D721Med (cell line): ENCODE measurements at regions not wholly inside any gene's neighbourhood (a gene's known extent, or its start where the extent isn't known, plus 50 kb on each side); places are given as distances from the start of the nearest gene placed in this dataset.
A peak's percentile ranks its signal among the peaks of the same experiment; 100 is the strongest.

ENCODE experiments used
- DNase-seq: peaks from one replicate; pipeline ENCODE4 v3.0.0; 2011; ENCODE audit warnings: low spot score; ENCODE audit not compliant: insufficient read length
- FAIRE-seq: peaks from 2 replicates; lab custom pipeline; 2011; peaks lifted over from hg19 to GRCh38; lab: Jason Lieb, UNC
- CTCF ChIP-seq: IDR thresholded peaks from 2 replicates; pipeline ENCODE4 v1.5.1; 2012; ENCODE audit warnings: mild to moderate bottlenecking, control low read depth; ENCODE audit not compliant: insufficient read depth; ENCODE audit errors: missing control alignments

- DNase-seq (no peak), FAIRE-seq (peak; percentile 94)
- TF ChIP-seq CTCF: no peak
Measured at GRCh38 chr18:54003195-54003594, 221.3 kb downstream of the MBD2 start.

- DNase-seq (no peak), FAIRE-seq (no peak)
- no peak for TF ChIP-seq CTCF
Measured at GRCh38 chr18:53997064-53997463, 227.4 kb downstream of the MBD2 start.

GRCh38 chr18:53994016-53994415, 230.5 kb downstream of the MBD2 start:
- DNase-seq (no peak), FAIRE-seq (no peak)
- no peak for TF ChIP-seq CTCF

DNA sequence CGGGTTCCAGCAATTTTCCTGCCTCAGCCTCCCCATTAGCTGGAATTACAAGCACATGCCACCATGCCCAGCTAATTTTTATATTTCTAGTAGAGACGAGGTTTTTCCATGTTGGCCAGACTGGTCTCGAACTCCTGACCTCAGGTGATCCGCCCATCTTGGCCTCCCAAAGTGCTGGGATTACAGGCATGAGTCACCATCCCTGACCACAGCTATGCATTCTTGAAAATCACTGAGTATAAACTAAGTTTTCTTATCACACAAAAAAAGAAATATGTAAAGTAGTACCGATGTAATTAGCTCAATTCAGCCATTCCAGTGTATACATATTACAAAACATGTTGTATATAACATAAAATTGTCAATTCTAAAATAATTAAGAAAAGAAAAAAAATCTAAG, 232.7 kb downstream of the MBD2 start:
- no peak for TF ChIP-seq CTCF
- no peak for DNase-seq
- no peak for FAIRE-seq

DNA sequence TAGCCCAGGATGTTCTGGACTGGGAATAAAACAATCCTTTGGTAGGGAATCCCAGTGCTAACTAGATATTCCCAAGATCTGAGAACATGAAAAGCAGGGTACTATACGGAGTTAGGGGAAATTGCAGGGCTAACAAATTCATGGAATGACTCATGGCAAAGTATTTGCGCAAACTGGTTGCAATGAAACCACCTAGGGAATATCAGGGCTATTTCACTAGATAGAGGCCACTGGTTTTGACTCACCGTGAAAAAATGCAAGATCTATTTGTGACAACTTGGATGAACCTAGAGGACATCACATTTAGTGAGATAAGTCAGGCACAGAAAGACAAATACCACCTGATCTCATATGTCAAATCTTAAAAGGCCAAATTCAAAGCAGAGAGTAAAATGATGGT, 233.3 kb downstream of the MBD2 start:
- no peak for TF ChIP-seq CTCF
- FAIRE-seq (no peak), DNase-seq (no peak)

GRCh38 chr18:53990485-53990884, 234.0 kb downstream of the MBD2 start:
- DNase-seq (no peak), FAIRE-seq (no peak)
- TF ChIP-seq CTCF: no peak

- no peak for DNase-seq
- TF ChIP-seq CTCF: no peak
- FAIRE-seq: no peak
Measured at GRCh38 chr18:53984021-53984420, 240.4 kb downstream of the MBD2 start.
